Stimulated activated naive CD4-positive, alpha-beta T cell (primary cell): ENCODE measurements at regions not wholly inside any gene's neighbourhood (a gene's known extent, or its start where the extent isn't known, plus 50 kb on each side); places are given as distances from the start of the nearest gene placed in this dataset.

Source experiments
- DNase-seq, 6 experiments: peaks; one replicate each; lab custom pipeline; 2025; lab: John Stamatoyannopoulos, UW

DNA sequence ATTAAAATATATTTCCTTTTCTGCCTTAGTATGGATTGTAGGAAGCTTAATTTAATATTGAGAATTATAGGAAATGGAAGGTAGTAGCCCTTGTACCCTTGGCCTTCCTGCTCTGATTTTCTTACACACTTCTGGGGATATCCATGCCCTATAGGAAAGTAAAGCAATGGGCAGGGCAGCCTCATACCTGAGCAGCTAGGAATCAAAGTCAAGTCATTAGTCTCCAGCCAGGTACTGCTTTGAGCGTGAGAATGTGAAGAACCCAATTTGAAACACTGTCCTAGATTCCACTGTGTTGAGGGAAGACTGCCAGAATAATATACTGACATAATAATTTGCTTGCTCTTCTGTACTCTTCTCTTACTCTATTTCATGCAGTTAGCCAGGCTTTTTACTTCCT lies 51.0 kb upstream of the L3MBTL3 start:
- DNase-seq: no peak

GRCh38 chr6:129966125-129966524 lies 52.3 kb upstream of the L3MBTL3 start:
- DNase-seq: no peak

DNA sequence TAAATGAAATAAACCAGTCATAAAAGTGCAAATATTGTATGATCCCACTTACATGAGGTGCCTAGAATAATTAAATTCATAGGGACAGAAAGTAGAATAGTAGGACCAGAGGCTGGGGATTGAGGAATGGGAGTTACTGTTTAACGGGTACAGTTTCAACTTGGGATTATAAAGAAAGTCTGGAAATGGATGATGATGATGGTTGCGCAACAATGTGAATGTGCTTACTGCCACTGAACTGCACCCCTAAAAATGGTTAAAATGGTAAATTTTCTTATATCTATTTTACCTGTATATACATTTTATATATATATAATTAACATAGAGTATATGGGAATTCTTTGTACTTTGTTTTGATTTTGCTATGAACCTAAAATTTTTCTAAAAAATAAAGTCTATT lies 53.3 kb upstream of the L3MBTL3 start:
- no peak for DNase-seq

DNA sequence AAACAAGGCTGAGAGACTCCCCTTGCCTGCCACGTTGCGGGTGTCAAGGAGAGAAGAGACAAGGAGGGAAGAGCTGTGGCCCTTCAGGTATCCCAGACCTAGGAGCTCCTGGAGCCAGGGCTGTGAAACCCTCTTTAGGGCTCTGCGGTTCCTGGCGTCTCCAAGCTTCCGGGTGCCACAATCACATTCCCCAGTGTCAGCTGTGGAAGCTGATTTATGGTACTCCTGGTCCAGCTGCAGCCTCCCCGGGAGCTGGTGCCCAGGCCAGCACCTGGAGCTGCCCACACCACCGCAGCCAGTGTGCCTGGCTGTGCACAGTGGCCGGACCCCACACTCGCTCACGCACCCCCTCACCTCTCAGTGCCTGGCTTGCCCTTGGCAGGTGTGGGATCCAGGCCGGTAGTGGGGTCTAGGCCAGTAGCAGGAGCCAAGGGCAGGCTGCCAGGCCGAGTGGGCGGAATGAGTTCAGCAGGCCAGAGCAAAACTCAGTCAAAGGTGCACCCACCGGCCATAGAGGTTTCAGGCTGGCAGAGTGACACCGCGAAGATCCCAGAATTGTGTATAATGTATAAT lies 58.9 kb upstream of the L3MBTL3 start:
- no peak for DNase-seq

GRCh38 chr6:129957941-129958898 lies 60.2 kb upstream of the L3MBTL3 start:
- DNase-seq: no peak

DNA sequence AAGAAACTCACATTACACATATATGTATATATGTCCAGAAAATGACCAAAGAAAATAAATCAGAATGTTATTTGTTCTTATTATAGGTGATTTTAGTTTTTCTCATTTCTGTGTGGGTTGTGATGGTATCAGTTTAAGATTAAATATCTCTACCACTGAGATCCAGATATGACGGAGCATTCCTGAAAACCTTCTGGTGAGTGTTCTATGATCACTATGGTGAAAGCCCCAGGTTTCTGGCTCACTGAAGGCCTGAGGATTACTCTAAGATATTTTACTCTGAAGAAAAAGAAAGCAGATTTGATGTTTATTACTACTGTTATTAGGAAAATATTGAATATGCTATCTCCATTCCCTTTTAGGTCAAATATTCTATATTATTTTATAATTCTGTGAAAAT lies 62.8 kb upstream of the L3MBTL3 start:
- no peak for DNase-seq

- no peak for DNase-seq
These were observed 63.5 kb upstream of the L3MBTL3 start for GRCh38 chr6:129954749-129955431.

DNA sequence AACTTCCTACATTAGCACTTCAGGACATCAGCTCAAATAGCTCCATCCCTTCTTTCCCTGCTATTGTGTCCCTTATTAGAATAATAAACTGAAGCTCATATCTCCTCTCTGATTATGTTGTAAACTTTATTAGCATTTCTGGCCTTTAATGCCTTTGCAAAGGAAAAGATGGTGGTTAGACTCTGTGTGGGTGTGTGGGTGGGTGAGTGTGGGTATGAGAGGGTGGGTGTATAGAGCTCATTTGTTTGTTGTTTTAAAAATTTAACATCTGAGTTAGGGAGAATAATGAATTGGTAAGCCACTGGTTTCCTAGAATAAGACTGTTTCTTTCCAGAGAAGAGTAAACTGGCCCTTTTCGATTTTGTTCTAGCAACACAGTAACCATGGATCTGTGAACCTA lies 70.6 kb upstream of the L3MBTL3 start:
- DNase-seq: no peak

GRCh38 chr6:129946439-129947140 lies 71.8 kb upstream of the L3MBTL3 start:
- DNase-seq: no peak

- no peak for DNase-seq
These were observed 74.6 kb upstream of the L3MBTL3 start for GRCh38 chr6:129943637-129944271.

DNA sequence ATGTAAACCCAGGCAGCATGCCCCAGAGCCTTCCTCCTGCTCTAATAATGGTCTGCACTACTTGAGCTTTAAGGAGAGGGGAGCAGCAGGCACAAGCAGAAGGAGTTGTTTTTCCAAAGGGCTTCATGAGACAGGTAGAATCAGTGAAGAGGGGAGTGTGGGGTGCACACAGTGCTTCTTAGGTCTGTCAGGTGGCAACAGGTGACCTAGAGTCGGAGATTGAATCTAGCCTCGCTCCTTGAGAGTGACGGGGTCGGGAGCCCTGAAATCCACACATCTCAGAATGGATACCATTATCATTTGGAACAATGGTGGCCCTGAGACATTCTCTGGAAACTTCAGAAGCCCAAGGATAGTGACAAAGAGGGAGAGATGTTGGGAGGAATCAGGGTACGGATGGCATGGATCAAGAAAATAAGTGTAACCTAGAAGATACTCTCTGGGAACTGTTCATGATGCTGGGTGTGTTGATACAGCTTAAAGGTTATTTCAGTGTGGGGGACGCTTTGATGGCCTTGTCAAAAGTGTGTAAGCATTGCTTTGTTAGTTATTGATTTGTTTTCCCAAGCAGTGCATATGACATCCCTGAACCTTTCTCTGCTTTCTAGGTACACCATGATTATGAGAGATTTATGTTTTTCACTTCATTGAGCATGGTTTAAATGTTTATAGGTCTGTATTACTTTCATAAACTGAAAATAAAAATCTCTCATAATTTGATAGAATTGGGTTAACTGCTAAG lies 77.8 kb upstream of the L3MBTL3 start:
- no peak for DNase-seq

DNA sequence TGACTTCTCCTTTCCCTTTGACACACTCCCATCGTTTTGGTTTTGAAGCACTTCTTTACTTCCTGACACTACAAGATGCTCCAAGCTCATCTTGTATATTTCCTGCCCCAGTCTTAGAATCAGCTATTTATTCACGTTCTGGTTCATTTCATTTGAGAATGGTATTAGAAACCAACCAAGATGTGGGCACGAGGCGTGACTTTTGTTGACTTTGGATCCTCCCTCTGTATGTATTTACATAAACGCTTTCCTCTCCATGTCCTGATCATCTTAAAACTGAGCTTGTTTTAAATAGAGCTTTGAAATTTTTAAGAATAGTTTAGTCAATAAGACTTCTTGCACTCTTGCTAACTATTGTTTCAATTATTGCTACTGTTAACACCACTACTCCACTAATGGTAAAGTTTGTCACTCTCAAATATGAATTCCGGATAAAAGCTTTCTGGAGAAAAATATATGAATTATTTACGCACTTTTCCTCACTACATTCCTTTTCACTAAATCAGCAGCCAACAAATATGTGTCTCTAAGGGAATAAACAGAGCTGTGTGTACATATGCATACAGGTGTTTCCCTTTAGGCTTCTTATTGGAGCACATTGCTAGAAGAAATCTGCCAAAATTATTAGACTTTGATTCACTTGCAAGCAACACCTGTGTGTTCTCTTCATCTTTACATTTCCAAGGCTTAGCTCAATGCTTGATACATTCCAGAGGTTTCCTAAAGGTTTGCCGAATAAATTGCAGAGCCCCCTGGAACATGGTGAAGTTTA lies 77.3 kb upstream of the TMEM244 start:
- no peak for DNase-seq

GRCh38 chr6:129936329-129937165 lies 75.4 kb upstream of the TMEM244 start:
- peak in 5 of 6 experiments; percentile 4 to 32 (median 7) for DNase-seq

DNA sequence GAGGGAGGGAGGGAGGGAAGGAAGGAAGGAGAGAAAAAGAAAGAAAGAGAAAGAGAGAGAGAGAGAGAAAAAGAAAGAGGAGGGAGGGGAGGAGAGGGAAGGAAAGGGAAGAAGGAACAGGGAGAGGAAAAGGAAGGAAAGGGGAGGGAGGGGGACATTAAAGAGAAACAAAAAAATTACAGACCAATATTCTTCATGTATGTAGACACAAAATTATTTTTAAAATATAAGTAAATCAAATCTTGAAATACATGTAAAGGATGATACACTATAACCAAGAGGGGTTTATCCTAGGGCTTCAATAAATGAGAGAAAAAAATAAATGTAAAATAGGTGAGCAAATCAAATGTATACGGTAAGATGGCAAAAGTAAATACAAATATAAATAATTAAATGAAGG lies 71.2 kb upstream of the TMEM244 start:
- no peak for DNase-seq

DNA sequence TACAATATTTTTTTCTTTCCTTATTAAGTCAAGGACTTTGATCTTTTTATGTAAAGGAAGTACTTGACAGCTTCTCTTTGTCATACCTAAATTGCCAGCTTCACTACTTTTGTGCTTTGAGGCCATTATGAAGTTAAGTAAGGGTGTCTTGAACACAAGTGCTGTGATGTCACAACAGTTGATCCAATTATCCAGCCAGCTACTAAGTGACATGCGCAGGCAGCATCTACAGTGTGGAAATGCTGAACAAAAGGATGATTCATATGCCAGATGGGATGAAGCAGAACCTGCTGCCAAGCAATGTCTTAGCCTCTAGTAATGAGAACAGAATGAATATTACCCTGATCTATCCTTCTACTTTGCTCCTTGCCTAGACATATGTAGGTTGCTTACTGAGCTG lies 68.3 kb upstream of the TMEM244 start:
- DNase-seq: no peak

GRCh38 chr6:129923530-129924250 lies 62.6 kb upstream of the TMEM244 start:
- no peak for DNase-seq

DNA sequence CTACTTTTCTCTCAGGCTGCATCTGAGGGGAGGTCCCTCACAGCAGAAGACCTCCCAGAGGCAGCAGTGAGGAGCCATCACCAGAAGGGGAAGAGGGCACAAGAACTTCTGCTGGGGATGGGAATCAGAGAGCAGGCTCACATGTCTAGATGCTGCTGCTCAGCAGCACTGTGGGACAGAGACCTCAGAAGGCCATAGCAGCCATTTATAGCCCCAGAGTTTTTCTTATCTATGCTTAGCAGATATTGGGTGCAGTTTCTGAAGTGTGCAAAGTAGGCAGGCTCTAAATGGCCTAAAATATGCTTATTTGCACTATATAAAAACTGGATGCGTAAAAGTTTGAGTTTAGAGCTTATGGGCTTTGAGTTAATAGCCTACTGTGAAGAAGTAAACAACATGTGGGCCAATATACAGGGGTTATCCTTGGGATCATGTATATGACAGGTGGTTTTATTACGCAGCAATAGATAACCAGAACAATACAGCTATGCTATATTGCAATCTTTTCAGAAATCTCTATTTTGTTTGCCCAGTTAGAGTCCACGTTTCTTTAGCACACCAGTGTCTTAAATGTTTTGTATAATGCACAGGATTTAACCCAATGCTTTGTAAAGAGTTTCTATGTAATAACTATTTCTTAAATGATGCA lies 60.2 kb upstream of the TMEM244 start:
- DNase-seq: no peak

DNA sequence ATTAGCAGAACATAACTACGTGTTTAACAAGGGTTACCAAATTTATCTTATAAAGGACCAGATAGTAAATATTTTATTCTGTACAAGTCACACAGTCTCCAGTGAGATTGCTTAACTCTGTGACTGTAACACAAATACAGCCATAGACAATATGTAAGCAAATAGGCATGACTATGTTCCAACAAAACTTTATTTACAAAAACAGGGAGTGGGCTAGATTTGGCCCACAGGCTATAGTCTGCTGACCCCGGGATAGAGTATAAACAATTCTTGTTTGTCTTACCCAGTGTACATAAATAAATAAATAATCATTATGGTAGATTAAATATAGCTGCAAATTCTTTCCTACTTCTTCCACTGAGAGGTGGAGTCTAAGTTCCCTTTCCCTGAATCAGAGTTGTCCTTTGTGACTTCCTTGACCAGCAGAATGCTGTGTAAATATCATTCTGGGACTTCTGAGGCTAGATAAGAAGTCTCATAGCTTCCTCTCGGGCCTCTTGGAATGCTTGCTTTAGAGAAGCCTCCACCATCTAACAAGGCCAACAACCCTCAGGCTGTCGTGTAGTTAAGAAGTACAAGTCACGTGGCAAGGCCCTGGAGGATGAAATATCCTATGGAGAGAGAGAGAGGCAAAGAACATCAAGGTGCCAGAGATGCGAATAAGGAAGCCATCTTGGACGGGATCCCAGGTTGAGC lies 59.1 kb upstream of the TMEM244 start:
- DNase-seq: no peak
